Glutamatergic neuron (in vitro differentiated cells): ENCODE measurements at regions not wholly inside any gene's neighbourhood (a gene's known extent, or its start where the extent isn't known, plus 50 kb on each side); places are given as distances from the start of the nearest gene placed in this dataset.

Source experiments
- DNase-seq: peaks from one replicate; pipeline ENCODE4 v3.0.0; 2022
- H3K27ac Mint-ChIP-seq: one replicate; pipeline ENCODE4 v1.8.0; 2020; ENCODE audit warnings: mild to moderate bottlenecking, mixed read lengths, inconsistent platforms; ENCODE audit not compliant: unreplicated experiment
- H3K27me3 Mint-ChIP-seq: one replicate; pipeline ENCODE4 v1.8.0; 2020; ENCODE audit warnings: mild to moderate bottlenecking, moderate library complexity, mixed read lengths, inconsistent platforms; ENCODE audit not compliant: unreplicated experiment
- H3K36me3 Mint-ChIP-seq: one replicate; pipeline ENCODE4 v1.8.0; 2020; ENCODE audit warnings: mild to moderate bottlenecking, mixed read lengths, inconsistent platforms; ENCODE audit not compliant: unreplicated experiment
- H3K4me1 Mint-ChIP-seq: one replicate; pipeline ENCODE4 v1.8.0; 2020; ENCODE audit warnings: mild to moderate bottlenecking, low read depth, mixed read lengths, inconsistent platforms; ENCODE audit not compliant: unreplicated experiment
- H3K4me3 Mint-ChIP-seq: one replicate; pipeline ENCODE4 v1.8.0; 2020; ENCODE audit warnings: mild to moderate bottlenecking, mixed read lengths, inconsistent platforms; ENCODE audit not compliant: unreplicated experiment
- H3K9me3 Mint-ChIP-seq: one replicate; pipeline ENCODE4 v1.8.0; 2020; ENCODE audit warnings: mild to moderate bottlenecking, moderate library complexity, mixed read lengths, inconsistent platforms; ENCODE audit not compliant: unreplicated experiment
- CTCF ChIP-seq: fragments of 200-600 bp; sonication (generic); IDR thresholded peaks from one replicate; pipeline ENCODE4 v1.5.0; 2021; ENCODE audit not compliant: partially characterized antibody, unreplicated experiment

- no peak for DNase-seq
- Mint-ChIP-seq H3K9me3 (no peaks in the 10 kb centered on the region), H3K36me3 (no peaks in the 10 kb centered on the region), H3K27me3 (no peaks in the 10 kb centered on the region), H3K27ac (no peak overlapping the region), H3K4me1 (no peaks in the 10 kb centered on the region), H3K4me3 (no peak overlapping the region)
- TF ChIP-seq CTCF: no peak
Observed at GRCh38 chr20:41770965-41771364, 152.8 kb upstream of the CHD6 start.

- TF ChIP-seq CTCF: no peak
- DNase-seq: no peak
- no peaks in the 10 kb centered on the region for H3K4me1 Mint-ChIP-seq
- H3K27ac Mint-ChIP-seq: no peak overlapping the region
- H3K4me3 Mint-ChIP-seq: no peak overlapping the region
- no peaks in the 10 kb centered on the region for H3K36me3 Mint-ChIP-seq
- H3K9me3 Mint-ChIP-seq: no peaks in the 10 kb centered on the region
- H3K27me3 Mint-ChIP-seq: no peaks in the 10 kb centered on the region
Observed at GRCh38 chr20:41770427-41770826, 152.2 kb upstream of the CHD6 start.

GRCh38 chr20:41769592-41770018 lies 151.4 kb upstream of the CHD6 start:
- Mint-ChIP-seq H3K4me1 (no peaks in the 10 kb centered on the region), H3K27ac (no peak overlapping the region), H3K36me3 (no peaks in the 10 kb centered on the region), H3K4me3 (no peak overlapping the region), H3K27me3 (no peaks in the 10 kb centered on the region), H3K9me3 (no peaks in the 10 kb centered on the region)
- no peak for DNase-seq
- no peak for TF ChIP-seq CTCF

GRCh38 chr20:41750137-41750536 lies 132.0 kb upstream of the CHD6 start:
- H3K36me3 Mint-ChIP-seq: no peaks in the 10 kb centered on the region
- H3K4me1 Mint-ChIP-seq: no peaks in the 10 kb centered on the region
- H3K27ac Mint-ChIP-seq: no peak overlapping the region
- no peak for DNase-seq
- H3K27me3 Mint-ChIP-seq: peaks cover 2% of the 10 kb centered on the region
- TF ChIP-seq CTCF: no peak
- H3K9me3 Mint-ChIP-seq: peaks cover 3% of the 10 kb centered on the region
- no peak overlapping the region for H3K4me3 Mint-ChIP-seq

GRCh38 chr20:41748756-41749582 lies 130.8 kb upstream of the CHD6 start:
- Mint-ChIP-seq H3K9me3 (peaks cover 5% of the 10 kb centered on the region), H3K36me3 (peaks cover 2% of the 10 kb centered on the region), H3K4me1 (no peaks in the 10 kb centered on the region), H3K27ac (no peak overlapping the region), H3K27me3 (peaks cover 2% of the 10 kb centered on the region), H3K4me3 (no peak overlapping the region)
- DNase-seq: no peak
- TF ChIP-seq CTCF: no peak
